Spleen (tissue), 7 donors: ENCODE measurements at regions not wholly inside any gene's neighbourhood (a gene's known extent, or its start where the extent isn't known, plus 50 kb on each side); places are given as distances from the start of the nearest gene placed in this dataset.

Source experiments
- POLR2A ChIP-seq, 3 donors: fragments of 450-650 bp; IDR thresholded peaks; one replicate each; pipeline ENCODE4 v1.5.1; 2017; ENCODE audit warnings: antibody characterized with exemption in 3 of 3, mild to moderate bottlenecking in 1 of 3
- POLR2AphosphoS5 ChIP-seq, 3 donors: sonication (generic); formaldehyde crosslinking; IDR thresholded peaks; one replicate each; pipeline ENCODE4 v1.5.1; 2017; ENCODE audit warnings: antibody characterized with exemption in 3 of 3
- TF ChIP-seq, protein P1 (sequence below), 11 experiments: fragments of 200-600 bp in 7 of 11; fragments of 450-650 bp in 4 of 11; sonication (generic) in 4 of 11; IDR thresholded peaks in 8 of 11; conservative IDR thresholded peaks in 3 of 11; 1 replicate in 7 of 11; 2 replicates in 4 of 11; pipeline versions ENCODE4 v1.4.0 to v1.8.0; 2016 to 2021; ENCODE audit warnings: antibody characterized with exemption in 11 of 11, inconsistent platforms in 4 of 11, mild to moderate bottlenecking in 1 of 11
- donor health status: DM: no; HTN: no; CAD: no; lungs with moderate emphysema.
- donor health status: DM: no; HTN: no; CAD: no.
- donor health status: DM: no; HTN: no; CAD: no.

DNA sequence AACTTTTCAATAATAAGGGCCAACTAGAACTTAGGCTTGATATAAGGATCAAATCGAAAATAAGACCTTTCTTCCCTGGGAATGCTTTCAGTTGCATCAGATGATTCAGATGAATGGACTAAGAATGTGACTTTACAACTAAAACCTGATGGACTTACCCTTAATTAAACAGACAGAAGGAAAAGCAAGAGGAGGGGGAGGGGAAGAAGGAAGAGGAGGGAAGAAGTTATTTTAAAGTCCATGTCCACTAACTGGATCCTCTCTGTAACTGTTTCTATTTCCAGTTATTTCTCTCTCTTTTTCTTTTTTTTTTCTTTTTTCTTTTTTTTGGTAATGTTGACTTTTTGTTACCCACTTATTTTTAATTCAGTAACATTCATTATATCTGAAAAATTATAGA lies 486.0 kb downstream of the MAFB start:
- no peak for TF ChIP-seq POLR2AphosphoS5 (IDR thresholded peaks at IDR 0.05)
- TF ChIP-seq, protein P1, sequence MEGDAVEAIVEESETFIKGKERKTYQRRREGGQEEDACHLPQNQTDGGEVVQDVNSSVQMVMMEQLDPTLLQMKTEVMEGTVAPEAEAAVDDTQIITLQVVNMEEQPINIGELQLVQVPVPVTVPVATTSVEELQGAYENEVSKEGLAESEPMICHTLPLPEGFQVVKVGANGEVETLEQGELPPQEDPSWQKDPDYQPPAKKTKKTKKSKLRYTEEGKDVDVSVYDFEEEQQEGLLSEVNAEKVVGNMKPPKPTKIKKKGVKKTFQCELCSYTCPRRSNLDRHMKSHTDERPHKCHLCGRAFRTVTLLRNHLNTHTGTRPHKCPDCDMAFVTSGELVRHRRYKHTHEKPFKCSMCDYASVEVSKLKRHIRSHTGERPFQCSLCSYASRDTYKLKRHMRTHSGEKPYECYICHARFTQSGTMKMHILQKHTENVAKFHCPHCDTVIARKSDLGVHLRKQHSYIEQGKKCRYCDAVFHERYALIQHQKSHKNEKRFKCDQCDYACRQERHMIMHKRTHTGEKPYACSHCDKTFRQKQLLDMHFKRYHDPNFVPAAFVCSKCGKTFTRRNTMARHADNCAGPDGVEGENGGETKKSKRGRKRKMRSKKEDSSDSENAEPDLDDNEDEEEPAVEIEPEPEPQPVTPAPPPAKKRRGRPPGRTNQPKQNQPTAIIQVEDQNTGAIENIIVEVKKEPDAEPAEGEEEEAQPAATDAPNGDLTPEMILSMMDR (IDR thresholded peaks at IDR 0.05 in 8 of 11, conservative IDR thresholded peaks at IDR 0.05 in 3 of 11) = no peak
- TF ChIP-seq POLR2A (IDR thresholded peaks at IDR 0.05) = no peak
